HG03045 (cell line): ENCODE measurements at regions not wholly inside any gene's neighbourhood (a gene's known extent, or its start where the extent isn't known, plus 50 kb on each side); places are given as distances from the start of the nearest gene placed in this dataset.
"Not testable (repeated sequence)": the region's sequence is repeated elsewhere in the genome, so short reads cannot be mapped to it uniquely, and the experiment has no call there.

Source experiments
- ATAC-seq: cut with Tn5 transposase; IDR thresholded peaks from one replicate; pipeline ENCODE4 v1.9.1; 2021; ENCODE audit warnings: mild to moderate bottlenecking, moderate library complexity; ENCODE audit not compliant: unreplicated experiment

GRCh38 chr18:961644-962355, 57.1 kb downstream of the ADCYAP1 start:
- ATAC-seq: no peak

GRCh38 chr18:963276-963675, 58.6 kb downstream of the ADCYAP1 start:
- ATAC-seq: no peak

- ATAC-seq: no peak
These were observed 61.5 kb downstream of the ADCYAP1 start for GRCh38 chr18:965921-966758.

- ATAC-seq: no peak
These were observed 62.3 kb downstream of the ADCYAP1 start for GRCh38 chr18:966759-967576.

DNA sequence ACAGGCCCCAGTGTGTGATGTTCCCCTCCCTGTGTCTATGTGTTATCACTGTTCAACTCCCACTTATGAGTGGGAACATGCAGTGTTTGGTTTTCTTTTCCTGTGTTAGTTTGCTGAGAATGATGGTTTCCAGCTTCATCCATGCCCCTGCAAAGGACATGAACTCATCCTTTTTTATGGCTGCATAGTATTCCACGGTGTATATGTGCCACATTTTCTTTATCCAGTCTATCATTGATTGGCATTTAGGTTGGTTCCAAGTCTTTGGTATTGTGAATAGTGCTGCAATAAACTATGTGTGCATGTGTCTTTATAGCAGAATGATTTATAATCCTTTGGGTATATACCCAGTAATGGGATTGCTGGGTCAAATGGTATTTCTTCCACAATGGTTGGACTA, 64.2 kb downstream of the ADCYAP1 start:
- not testable (repeated sequence) for ATAC-seq

- not testable (repeated sequence) for ATAC-seq
These were observed 64.6 kb downstream of the ADCYAP1 start for GRCh38 chr18:969311-969710.

- not testable (repeated sequence) for ATAC-seq
These were observed 69.9 kb downstream of the ADCYAP1 start for GRCh38 chr18:974606-975005.

- not testable (repeated sequence) for ATAC-seq
These were observed 71.9 kb downstream of the ADCYAP1 start for GRCh38 chr18:976393-977128.

- ATAC-seq: not testable (repeated sequence)
These were observed 72.7 kb downstream of the ADCYAP1 start for GRCh38 chr18:977327-977726.

GRCh38 chr18:977732-978131, 73.1 kb downstream of the ADCYAP1 start:
- ATAC-seq: not testable (repeated sequence)

GRCh38 chr18:980586-980985, 75.9 kb downstream of the ADCYAP1 start:
- no peak for ATAC-seq

DNA sequence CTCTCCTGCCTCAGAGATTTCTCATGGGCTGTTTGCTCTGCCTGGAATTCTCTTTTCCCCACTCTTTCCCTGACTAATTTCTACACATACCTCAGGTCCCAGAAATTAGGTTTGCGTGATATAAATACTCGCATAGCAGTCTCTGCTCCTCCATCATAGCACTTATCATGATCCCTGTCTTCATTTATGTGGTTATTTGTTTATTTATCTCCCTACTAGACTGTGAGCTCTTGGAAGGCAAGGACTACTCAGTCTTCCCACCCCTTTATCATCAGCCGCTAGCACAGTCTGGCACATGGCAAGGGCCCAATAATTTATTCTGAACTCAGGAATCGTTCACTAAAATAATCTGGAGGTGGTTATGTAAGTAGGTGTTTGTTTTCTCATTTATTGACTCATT, 79.3 kb downstream of the ADCYAP1 start:
- no peak for ATAC-seq

DNA sequence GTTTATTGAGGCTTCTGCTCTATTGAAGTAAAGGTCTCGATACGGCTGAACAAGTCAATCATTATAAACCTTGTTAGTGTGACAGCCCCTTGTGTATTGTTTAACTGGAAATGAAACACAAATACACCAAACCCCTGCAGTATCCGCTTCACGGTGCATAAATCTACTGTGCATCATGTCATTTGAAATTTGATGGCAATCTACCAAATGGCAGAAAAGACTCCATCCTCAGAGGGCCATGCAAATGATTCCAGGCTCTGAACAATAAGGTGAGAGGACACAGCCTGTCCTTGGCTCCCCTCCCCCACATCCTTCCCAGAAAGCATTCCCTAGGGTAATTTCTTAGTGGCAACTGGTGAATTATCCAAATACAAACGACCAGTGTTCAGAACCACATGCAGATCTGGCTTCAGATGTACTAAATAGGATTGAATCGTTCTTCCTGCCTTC, 80.6 kb downstream of the ADCYAP1 start:
- ATAC-seq: no peak

- no peak for ATAC-seq
These were observed 81.4 kb downstream of the ADCYAP1 start for GRCh38 chr18:986051-986450.

- ATAC-seq: no peak
These were observed 81.9 kb downstream of the ADCYAP1 start for GRCh38 chr18:986552-986951.

DNA sequence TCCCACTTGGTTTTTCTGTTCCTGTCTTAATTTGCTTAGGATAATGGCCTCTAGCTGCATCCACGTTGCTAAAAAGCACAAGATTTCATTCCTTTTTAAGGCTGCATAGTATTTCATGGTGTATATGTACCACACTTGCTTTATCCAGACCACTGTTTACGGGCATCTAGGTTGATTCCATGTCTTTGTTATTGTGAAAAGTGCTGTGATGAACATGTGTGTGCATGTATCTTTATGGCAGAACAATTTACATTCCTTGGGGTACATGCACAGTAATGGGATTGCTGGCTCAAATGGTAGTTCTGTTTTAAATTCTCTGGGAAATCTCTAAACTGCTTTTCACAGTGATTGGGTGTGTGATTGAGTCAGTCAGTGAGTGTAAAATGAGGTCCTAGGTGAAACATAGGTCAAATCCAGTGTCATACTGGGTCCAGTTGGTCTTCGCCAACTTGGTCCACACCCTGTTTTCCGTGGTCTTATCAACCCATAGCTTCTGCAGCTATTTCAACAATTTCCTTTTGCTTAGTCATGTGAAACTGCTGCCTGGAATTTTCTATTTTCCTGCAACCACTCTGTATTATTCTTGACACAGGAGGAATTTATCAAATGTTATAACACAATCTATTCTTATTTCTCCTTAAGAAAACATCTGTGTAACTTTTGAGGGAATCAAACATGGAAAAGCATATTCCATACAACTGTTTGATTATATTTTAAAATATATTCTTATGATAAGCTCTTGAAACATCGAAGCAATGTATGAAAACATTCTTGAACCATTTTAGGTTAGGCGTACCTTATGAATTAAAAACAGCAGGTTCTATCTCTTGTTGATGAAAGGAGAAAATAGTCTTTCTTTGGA, 82.9 kb downstream of the ADCYAP1 start:
- no peak for ATAC-seq

DNA sequence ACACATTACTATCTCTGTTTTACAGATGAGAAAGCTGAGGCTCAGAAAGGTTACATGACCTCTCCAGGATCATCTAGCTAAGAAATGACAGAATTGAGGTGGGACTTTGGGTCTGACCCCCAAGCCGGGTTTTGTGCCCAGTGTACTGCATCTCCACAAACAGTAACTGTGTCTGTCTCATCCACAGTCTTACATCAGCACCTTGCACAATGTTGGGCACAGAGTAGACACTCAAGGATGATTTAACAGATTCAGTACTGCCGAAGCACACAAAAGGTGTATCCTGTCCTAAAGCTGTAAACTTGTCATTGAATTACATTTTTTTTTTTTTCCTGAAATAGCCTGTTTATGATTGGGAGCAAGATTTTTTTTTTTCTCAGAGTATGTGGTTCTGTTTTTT, 84.8 kb downstream of the ADCYAP1 start:
- ATAC-seq: no peak

DNA sequence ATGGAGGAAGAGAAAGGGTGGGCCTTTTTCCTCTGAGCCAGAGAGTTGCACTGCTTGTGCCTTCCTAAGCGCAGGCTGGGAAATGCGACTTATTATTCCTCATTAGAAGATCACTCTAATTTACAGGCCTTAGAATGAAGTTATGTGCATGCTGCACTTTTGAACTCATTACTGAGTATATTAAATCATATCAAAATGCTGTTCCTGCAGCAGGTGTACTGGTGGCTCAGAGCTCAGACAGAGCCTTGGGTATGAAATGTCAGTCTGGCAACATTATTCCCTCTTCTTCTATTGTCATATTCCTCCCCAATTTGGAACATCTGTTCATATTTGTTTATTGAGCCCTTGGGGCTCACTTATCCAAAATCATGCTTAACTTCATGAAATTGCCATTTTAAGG, 85.5 kb downstream of the ADCYAP1 start:
- ATAC-seq: no peak

GRCh38 chr18:991441-991840, 86.8 kb downstream of the ADCYAP1 start:
- ATAC-seq: no peak

DNA sequence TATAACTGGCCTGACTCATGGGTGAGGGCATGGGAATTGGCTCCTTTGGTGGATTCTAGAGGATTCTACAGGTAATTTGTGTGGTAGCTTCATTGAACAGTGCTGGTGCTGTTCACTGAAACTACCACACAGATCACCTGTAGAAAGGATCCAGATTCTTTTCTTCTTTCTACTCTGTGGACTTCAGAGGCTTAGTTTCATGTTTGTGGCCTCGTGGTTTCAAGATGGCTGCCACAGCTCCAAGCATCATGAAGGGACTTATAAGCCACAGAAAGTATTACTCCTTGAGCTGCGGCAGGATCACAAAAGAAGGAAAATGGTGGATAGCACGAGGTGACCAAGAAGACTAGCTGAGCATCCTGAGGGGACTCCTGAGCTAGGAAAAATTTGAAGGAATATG, 88.9 kb downstream of the ADCYAP1 start:
- no peak for ATAC-seq
